NCI-H146 treated with DMSO at 0.1 percent for 48 hours (cell line): ENCODE measurements at regions not wholly inside any gene's neighbourhood (a gene's known extent, or its start where the extent isn't known, plus 50 kb on each side); places are given as distances from the start of the nearest gene placed in this dataset.
"Not testable (repeated sequence)": the region's sequence is repeated elsewhere in the genome, so short reads cannot be mapped to it uniquely, and the experiment has no call there.

Experiments
- DNase-seq: peaks from one replicate; lab custom pipeline; 2025; ENCODE audit not compliant: unreplicated experiment; lab: John Stamatoyannopoulos, UW

- DNase-seq: not testable (repeated sequence)
Measured at GRCh38 chr1:2851918-2852317, 50.4 kb upstream of the TTC34 start.

GRCh38 chr1:2853711-2854110 is 52.2 kb upstream of the TTC34 start:
- DNase-seq: no peak

- no peak for DNase-seq
Measured at GRCh38 chr1:2854151-2854550, 52.7 kb upstream of the TTC34 start.

GRCh38 chr1:2854611-2855010 is 53.1 kb upstream of the TTC34 start:
- DNase-seq: no peak

- no peak for DNase-seq
Measured at GRCh38 chr1:2855206-2856065, 53.9 kb upstream of the TTC34 start.

GRCh38 chr1:2856066-2856390 is 54.5 kb upstream of the TTC34 start:
- DNase-seq: no peak

GRCh38 chr1:2856676-2857375 is 55.3 kb upstream of the TTC34 start:
- no peak for DNase-seq

GRCh38 chr1:2857521-2857920 is 56.0 kb upstream of the TTC34 start:
- no peak for DNase-seq

- DNase-seq: no peak
Measured at GRCh38 chr1:2858676-2859075, 57.2 kb upstream of the TTC34 start.

GRCh38 chr1:2859219-2859880 is 57.9 kb upstream of the TTC34 start:
- DNase-seq: no peak

GRCh38 chr1:2859881-2860430 is 58.5 kb upstream of the TTC34 start:
- no peak for DNase-seq

- no peak for DNase-seq
Measured at GRCh38 chr1:2860476-2861142, 59.1 kb upstream of the TTC34 start.

- no peak for DNase-seq
Measured at GRCh38 chr1:2861143-2861987, 59.9 kb upstream of the TTC34 start.

- DNase-seq: no peak
Measured at GRCh38 chr1:2861988-2862813, 60.7 kb upstream of the TTC34 start.

- no peak for DNase-seq
Measured at GRCh38 chr1:2862814-2863647, 61.5 kb upstream of the TTC34 start.

- no peak for DNase-seq
Measured at GRCh38 chr1:2863648-2863963, 62.1 kb upstream of the TTC34 start.

GRCh38 chr1:2864203-2864905 is 62.9 kb upstream of the TTC34 start:
- DNase-seq: no peak

GRCh38 chr1:2865000-2865399 is 63.5 kb upstream of the TTC34 start:
- no peak for DNase-seq
